Kidney glomerular epithelial cell (primary cell): ENCODE measurements at regions not wholly inside any gene's neighbourhood (a gene's known extent, or its start where the extent isn't known, plus 50 kb on each side); places are given as distances from the start of the nearest gene placed in this dataset.
"Not testable (repeated sequence)": the region's sequence is repeated elsewhere in the genome, so short reads cannot be mapped to it uniquely, and the experiment has no call there.

Source experiments
- DNase-seq: peaks from one replicate; lab custom pipeline; 2025; lab: John Stamatoyannopoulos, UW

GRCh38 chr18:73681912-73682311 is 465.7 kb downstream of the FBXO15 start:
- no peak for DNase-seq

- DNase-seq, result no peak
Observed at GRCh38 chr18:73681398-73681797, 466.2 kb downstream of the FBXO15 start.

GRCh38 chr18:73679941-73680712 is 467.5 kb downstream of the FBXO15 start:
- peak; percentile 75 for DNase-seq

GRCh38 chr18:73677450-73677849 is 470.2 kb downstream of the FBXO15 start:
- DNase-seq, result peak; percentile 6

- peak; percentile 56 for DNase-seq
Observed at GRCh38 chr18:73674125-73674865, 473.3 kb downstream of the FBXO15 start.

GRCh38 chr18:73671480-73671879 is 476.2 kb downstream of the FBXO15 start:
- DNase-seq, result not testable (repeated sequence)

- DNase-seq, result no peak
Observed at GRCh38 chr18:73670524-73670923, 477.1 kb downstream of the FBXO15 start.

- no peak for DNase-seq
Observed at GRCh38 chr18:73670039-73670438, 477.6 kb downstream of the FBXO15 start.

GRCh38 chr18:73669297-73669696 is 478.3 kb downstream of the FBXO15 start:
- DNase-seq, result no peak

GRCh38 chr18:73668051-73668450 is 479.6 kb downstream of the FBXO15 start:
- no peak for DNase-seq

GRCh38 chr18:73666772-73667171 is 480.9 kb downstream of the FBXO15 start:
- no peak for DNase-seq

- DNase-seq, result no peak
Observed at GRCh38 chr18:73664896-73665295, 482.7 kb downstream of the FBXO15 start.

GRCh38 chr18:73663581-73663980 is 484.1 kb downstream of the FBXO15 start:
- no peak for DNase-seq

- no peak for DNase-seq
Observed at GRCh38 chr18:73662421-73662820, 485.2 kb downstream of the FBXO15 start.

GRCh38 chr18:73660931-73661856 is 486.4 kb downstream of the FBXO15 start:
- DNase-seq, result no peak

GRCh38 chr18:73656691-73657090 is 490.9 kb downstream of the FBXO15 start:
- no peak for DNase-seq

- DNase-seq, result no peak
Observed at GRCh38 chr18:73653827-73654226, 493.8 kb downstream of the FBXO15 start.

- DNase-seq, result peak; percentile 37
Observed at GRCh38 chr18:73653251-73653650, 494.4 kb downstream of the FBXO15 start.

- DNase-seq, result no peak
Observed at GRCh38 chr18:73647391-73647790, 500.2 kb downstream of the FBXO15 start.

GRCh38 chr18:73646772-73647171 is 500.9 kb downstream of the FBXO15 start:
- peak; percentile 70 for DNase-seq

- DNase-seq, result no peak
Observed at GRCh38 chr18:73646196-73646595, 501.4 kb downstream of the FBXO15 start.

- DNase-seq, result no peak
Observed at GRCh38 chr18:73645160-73645715, 502.4 kb downstream of the FBXO15 start.
